ENCODE measurements at regions not wholly inside any gene's neighbourhood (a gene's known extent, or its start where the extent isn't known, plus 50 kb on each side); places are given as distances from the start of the nearest gene placed in this dataset.
"Not testable (repeated sequence)": the region's sequence is repeated elsewhere in the genome, so short reads cannot be mapped to it uniquely, and the experiment has no call there.

GRCh38 chr12:90497923-90498545 is 456.9 kb downstream of the CCER1 start:
- DNase-seq = no peak

- DNase-seq = no peak
Measured at GRCh38 chr12:90490355-90490754, 464.6 kb downstream of the CCER1 start.

GRCh38 chr12:90489141-90489540 is 465.8 kb downstream of the CCER1 start:
- no peak for DNase-seq

- no peak for DNase-seq
Measured at GRCh38 chr12:90485560-90485959, 469.4 kb downstream of the CCER1 start.

GRCh38 chr12:90484094-90484493 is 470.9 kb downstream of the CCER1 start:
- no peak for DNase-seq

GRCh38 chr12:90481748-90482147 is 473.2 kb downstream of the CCER1 start:
- DNase-seq = no peak

GRCh38 chr12:90479237-90479636 is 475.7 kb downstream of the CCER1 start:
- no peak for DNase-seq

GRCh38 chr12:90473831-90474230 is 481.1 kb downstream of the CCER1 start:
- DNase-seq = no peak

- DNase-seq = no peak
Measured at GRCh38 chr12:90460681-90461080, 494.3 kb downstream of the CCER1 start.

GRCh38 chr12:90456248-90456647 is 498.7 kb downstream of the CCER1 start:
- DNase-seq = no peak

GRCh38 chr12:90455756-90456155 is 499.2 kb downstream of the CCER1 start:
- no peak for DNase-seq

- DNase-seq = no peak
Measured at GRCh38 chr12:90449611-90450010, 505.4 kb downstream of the CCER1 start.

- not testable (repeated sequence) for DNase-seq
Measured at GRCh38 chr12:90443466-90443865, 511.5 kb downstream of the CCER1 start.

GRCh38 chr12:90441431-90441830 is 513.5 kb downstream of the CCER1 start:
- DNase-seq = no peak

GRCh38 chr12:90428881-90429280 is 526.1 kb downstream of the CCER1 start:
- DNase-seq = no peak

GRCh38 chr12:90428465-90428864 is 526.5 kb downstream of the CCER1 start:
- DNase-seq = no peak

- DNase-seq = no peak
Measured at GRCh38 chr12:90423965-90424364, 531.0 kb downstream of the CCER1 start.

GRCh38 chr12:90410962-90411361 is 544.0 kb downstream of the CCER1 start:
- no peak for DNase-seq

GRCh38 chr12:90407841-90408240 is 547.1 kb downstream of the CCER1 start:
- no peak for DNase-seq

GRCh38 chr12:90404071-90404470 is 550.9 kb downstream of the CCER1 start:
- no peak for DNase-seq

- DNase-seq = no peak
Measured at GRCh38 chr12:90401185-90401584, 553.8 kb downstream of the CCER1 start.

GRCh38 chr12:90399357-90399756 is 555.6 kb downstream of the CCER1 start:
- no peak for DNase-seq

GRCh38 chr12:90398285-90398836 is 556.6 kb downstream of the CCER1 start:
- no peak for DNase-seq

GRCh38 chr12:90396556-90396955 is 558.4 kb downstream of the CCER1 start:
- DNase-seq = no peak

GRCh38 chr12:90393652-90394051 is 561.3 kb downstream of the CCER1 start:
- DNase-seq = no peak

Data from NCI-H2029 (cell line).